Ishikawa (cell line): ENCODE measurements at regions not wholly inside any gene's neighbourhood (a gene's known extent, or its start where the extent isn't known, plus 50 kb on each side); places are given as distances from the start of the nearest gene placed in this dataset.

Experiments
- CEBPB ChIP-seq: IDR thresholded peaks from 2 replicates; pipeline ENCODE4 v1.6.1; 2012
- MAX ChIP-seq: IDR thresholded peaks from 2 replicates; pipeline ENCODE4 v1.6.1; 2012
- RAD21 ChIP-seq: IDR thresholded peaks from 2 replicates; pipeline ENCODE4 v1.6.1; 2012; ENCODE audit warnings: low read depth
- YY1 ChIP-seq: IDR thresholded peaks from 2 replicates; pipeline ENCODE4 v1.6.1; 2012; ENCODE audit warnings: low read depth
- TF ChIP-seq, protein P1 (sequence below): IDR thresholded peaks from 2 replicates; pipeline ENCODE4 v1.6.1; 2012; ENCODE audit warnings: low read depth, mild to moderate bottlenecking

DNA sequence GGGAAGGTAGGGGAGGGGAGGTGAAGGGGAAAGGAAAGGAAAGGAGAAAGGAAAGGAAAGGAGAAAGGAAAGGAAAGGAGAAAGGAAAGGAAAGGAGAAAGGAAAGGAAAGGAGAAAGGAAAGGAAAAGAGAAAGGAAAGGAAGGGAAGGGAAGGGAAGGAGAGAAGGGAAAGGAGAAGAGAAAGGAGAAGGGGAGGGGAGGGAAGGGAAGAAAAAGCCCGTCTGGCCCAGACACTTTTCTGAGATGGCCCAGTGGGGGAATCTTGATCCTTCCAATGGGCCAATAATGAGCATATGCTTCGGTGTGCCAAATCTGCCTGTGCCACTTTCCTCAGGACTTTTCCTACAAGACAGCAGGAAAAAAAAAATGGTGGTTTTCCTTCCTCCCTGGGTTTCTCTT is 64.5 kb downstream of the CH25H start:
- TF ChIP-seq MAX: no peak
- TF ChIP-seq, protein P1, sequence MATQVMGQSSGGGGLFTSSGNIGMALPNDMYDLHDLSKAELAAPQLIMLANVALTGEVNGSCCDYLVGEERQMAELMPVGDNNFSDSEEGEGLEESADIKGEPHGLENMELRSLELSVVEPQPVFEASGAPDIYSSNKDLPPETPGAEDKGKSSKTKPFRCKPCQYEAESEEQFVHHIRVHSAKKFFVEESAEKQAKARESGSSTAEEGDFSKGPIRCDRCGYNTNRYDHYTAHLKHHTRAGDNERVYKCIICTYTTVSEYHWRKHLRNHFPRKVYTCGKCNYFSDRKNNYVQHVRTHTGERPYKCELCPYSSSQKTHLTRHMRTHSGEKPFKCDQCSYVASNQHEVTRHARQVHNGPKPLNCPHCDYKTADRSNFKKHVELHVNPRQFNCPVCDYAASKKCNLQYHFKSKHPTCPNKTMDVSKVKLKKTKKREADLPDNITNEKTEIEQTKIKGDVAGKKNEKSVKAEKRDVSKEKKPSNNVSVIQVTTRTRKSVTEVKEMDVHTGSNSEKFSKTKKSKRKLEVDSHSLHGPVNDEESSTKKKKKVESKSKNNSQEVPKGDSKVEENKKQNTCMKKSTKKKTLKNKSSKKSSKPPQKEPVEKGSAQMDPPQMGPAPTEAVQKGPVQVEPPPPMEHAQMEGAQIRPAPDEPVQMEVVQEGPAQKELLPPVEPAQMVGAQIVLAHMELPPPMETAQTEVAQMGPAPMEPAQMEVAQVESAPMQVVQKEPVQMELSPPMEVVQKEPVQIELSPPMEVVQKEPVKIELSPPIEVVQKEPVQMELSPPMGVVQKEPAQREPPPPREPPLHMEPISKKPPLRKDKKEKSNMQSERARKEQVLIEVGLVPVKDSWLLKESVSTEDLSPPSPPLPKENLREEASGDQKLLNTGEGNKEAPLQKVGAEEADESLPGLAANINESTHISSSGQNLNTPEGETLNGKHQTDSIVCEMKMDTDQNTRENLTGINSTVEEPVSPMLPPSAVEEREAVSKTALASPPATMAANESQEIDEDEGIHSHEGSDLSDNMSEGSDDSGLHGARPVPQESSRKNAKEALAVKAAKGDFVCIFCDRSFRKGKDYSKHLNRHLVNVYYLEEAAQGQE: no peak
- TF ChIP-seq CEBPB: no peak
- no peak for TF ChIP-seq YY1
- no peak for TF ChIP-seq RAD21
